GM12878 (cell line): ENCODE measurements at regions not wholly inside any gene's neighbourhood (a gene's known extent, or its start where the extent isn't known, plus 50 kb on each side); places are given as distances from the start of the nearest gene placed in this dataset.

ENCODE experiments used
- CBFB ChIP-seq: IDR thresholded peaks from 2 replicates; pipeline ENCODE4 v1.6.1; 2016; ENCODE audit warnings: antibody characterized with exemption, low read depth
- CHD2 ChIP-seq: IDR thresholded peaks from 2 replicates; pipeline ENCODE4 v1.6.1; 2011; ENCODE audit warnings: low read depth, low read length, improper control_type of control experiment, borderline replicate concordance
- FOS ChIP-seq: IDR thresholded peaks from 3 replicates; pipeline ENCODE4 v1.6.1; 2011; ENCODE audit warnings: borderline replicate concordance; ENCODE audit not compliant: insufficient read length; ENCODE audit errors: extremely low read depth
- MTA2 ChIP-seq: fragments of 450-650 bp; IDR thresholded peaks from 2 replicates; pipeline ENCODE4 v1.6.1; 2016; ENCODE audit warnings: low read depth, mild to moderate bottlenecking, moderate library complexity
- POLR2AphosphoS5 ChIP-seq: IDR thresholded peaks from 2 replicates; pipeline ENCODE4 v1.6.1; 2011; ENCODE audit warnings: mild to moderate bottlenecking, low read length, inconsistent platforms
- RAD21 ChIP-seq: IDR thresholded peaks from 2 replicates; pipeline ENCODE4 v1.6.1; 2011; ENCODE audit warnings: mild to moderate bottlenecking, low read depth, low read length, moderate library complexity; ENCODE audit not compliant: insufficient read depth
- SIX5 ChIP-seq: IDR thresholded peaks from 2 replicates; pipeline ENCODE4 v1.6.1; 2011; ENCODE audit warnings: mild to moderate bottlenecking, low read depth, low read length, moderate library complexity; ENCODE audit not compliant: severe bottlenecking
- YY1 ChIP-seq: IDR thresholded peaks from 2 replicates; pipeline ENCODE4 v1.6.1; 2011; ENCODE audit warnings: low read depth, mild to moderate bottlenecking, low read length
- TF ChIP-seq, protein P1 (sequence below): fragments of 450-650 bp; IDR thresholded peaks from 2 replicates; pipeline ENCODE4 v1.6.1; 2016; ENCODE audit warnings: mild to moderate bottlenecking, moderate library complexity, borderline replicate concordance
- TF ChIP-seq, protein P2 (sequence below), 3 experiments: IDR thresholded peaks in 2 of 3; conservative IDR thresholded peaks in 1 of 3; 2 replicates each; pipeline ENCODE4 v1.5.1; 2011; ENCODE audit warnings: low read depth in 3 of 3, low read length in 3 of 3, mild to moderate bottlenecking in 3 of 3, control low read depth in 2 of 3, moderate library complexity in 2 of 3, inconsistent platforms in 1 of 3, mixed read lengths in 1 of 3; ENCODE audit not compliant: control insufficient read depth in 2 of 3, insufficient read depth in 1 of 3; ENCODE audit errors: extremely low read depth in 1 of 3

DNA sequence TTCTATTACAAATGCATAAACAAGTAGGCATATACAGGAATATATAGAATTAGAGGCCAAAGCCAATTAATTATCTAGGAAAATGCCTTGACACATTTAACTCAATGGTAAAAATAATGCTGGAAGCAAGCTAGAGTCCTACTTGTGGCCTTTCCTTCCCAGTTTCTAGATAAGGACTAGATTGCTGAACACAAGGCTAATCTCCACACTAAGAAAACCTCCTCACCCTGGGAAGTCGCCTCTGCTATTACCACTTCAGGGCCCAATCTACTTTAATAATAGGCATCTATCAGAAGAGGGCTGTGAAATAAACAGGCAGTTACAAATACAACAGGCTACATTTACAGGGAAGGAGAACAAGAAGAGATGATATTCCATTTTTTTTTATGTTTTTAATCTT is 80.5 kb upstream of the PRICKLE2 start:
- TF ChIP-seq CBFB = no peak
- TF ChIP-seq, protein P1, sequence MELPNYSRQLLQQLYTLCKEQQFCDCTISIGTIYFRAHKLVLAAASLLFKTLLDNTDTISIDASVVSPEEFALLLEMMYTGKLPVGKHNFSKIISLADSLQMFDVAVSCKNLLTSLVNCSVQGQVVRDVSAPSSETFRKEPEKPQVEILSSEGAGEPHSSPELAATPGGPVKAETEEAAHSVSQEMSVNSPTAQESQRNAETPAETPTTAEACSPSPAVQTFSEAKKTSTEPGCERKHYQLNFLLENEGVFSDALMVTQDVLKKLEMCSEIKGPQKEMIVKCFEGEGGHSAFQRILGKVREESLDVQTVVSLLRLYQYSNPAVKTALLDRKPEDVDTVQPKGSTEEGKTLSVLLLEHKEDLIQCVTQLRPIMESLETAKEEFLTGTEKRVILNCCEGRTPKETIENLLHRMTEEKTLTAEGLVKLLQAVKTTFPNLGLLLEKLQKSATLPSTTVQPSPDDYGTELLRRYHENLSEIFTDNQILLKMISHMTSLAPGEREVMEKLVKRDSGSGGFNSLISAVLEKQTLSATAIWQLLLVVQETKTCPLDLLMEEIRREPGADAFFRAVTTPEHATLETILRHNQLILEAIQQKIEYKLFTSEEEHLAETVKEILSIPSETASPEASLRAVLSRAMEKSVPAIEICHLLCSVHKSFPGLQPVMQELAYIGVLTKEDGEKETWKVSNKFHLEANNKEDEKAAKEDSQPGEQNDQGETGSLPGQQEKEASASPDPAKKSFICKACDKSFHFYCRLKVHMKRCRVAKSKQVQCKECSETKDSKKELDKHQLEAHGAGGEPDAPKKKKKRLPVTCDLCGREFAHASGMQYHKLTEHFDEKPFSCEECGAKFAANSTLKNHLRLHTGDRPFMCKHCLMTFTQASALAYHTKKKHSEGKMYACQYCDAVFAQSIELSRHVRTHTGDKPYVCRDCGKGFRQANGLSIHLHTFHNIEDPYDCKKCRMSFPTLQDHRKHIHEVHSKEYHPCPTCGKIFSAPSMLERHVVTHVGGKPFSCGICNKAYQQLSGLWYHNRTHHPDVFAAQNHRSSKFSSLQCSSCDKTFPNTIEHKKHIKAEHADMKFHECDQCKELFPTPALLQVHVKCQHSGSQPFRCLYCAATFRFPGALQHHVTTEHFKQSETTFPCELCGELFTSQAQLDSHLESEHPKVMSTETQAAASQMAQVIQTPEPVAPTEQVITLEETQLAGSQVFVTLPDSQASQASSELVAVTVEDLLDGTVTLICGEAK = no peak
- TF ChIP-seq RAD21 = no peak
- no peak for TF ChIP-seq YY1
- no peak for TF ChIP-seq POLR2AphosphoS5
- no peak for TF ChIP-seq CHD2
- no peak for TF ChIP-seq FOS
- TF ChIP-seq MTA2 = no peak
- TF ChIP-seq SIX5 = no peak
- TF ChIP-seq, protein P2, sequence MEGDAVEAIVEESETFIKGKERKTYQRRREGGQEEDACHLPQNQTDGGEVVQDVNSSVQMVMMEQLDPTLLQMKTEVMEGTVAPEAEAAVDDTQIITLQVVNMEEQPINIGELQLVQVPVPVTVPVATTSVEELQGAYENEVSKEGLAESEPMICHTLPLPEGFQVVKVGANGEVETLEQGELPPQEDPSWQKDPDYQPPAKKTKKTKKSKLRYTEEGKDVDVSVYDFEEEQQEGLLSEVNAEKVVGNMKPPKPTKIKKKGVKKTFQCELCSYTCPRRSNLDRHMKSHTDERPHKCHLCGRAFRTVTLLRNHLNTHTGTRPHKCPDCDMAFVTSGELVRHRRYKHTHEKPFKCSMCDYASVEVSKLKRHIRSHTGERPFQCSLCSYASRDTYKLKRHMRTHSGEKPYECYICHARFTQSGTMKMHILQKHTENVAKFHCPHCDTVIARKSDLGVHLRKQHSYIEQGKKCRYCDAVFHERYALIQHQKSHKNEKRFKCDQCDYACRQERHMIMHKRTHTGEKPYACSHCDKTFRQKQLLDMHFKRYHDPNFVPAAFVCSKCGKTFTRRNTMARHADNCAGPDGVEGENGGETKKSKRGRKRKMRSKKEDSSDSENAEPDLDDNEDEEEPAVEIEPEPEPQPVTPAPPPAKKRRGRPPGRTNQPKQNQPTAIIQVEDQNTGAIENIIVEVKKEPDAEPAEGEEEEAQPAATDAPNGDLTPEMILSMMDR (IDR thresholded peaks at IDR 0.05 in 2 of 3, conservative IDR thresholded peaks at IDR 0.05 in 1 of 3; ENCODE audit: control insufficient read depth in 2 of 3, extremely low read depth in 1 of 3, insufficient read depth in 1 of 3, low read depth in 3 of 3, low read length in 3 of 3) = no peak
